WTC11 (cell line): ENCODE measurements at regions not wholly inside any gene's neighbourhood (a gene's known extent, or its start where the extent isn't known, plus 50 kb on each side); places are given as distances from the start of the nearest gene placed in this dataset.

Experiments used
- ATAC-seq: fragments of 200-7000 bp; cut with Tn5 transposase; 2 replicates; pipeline ENCODE4 v1.10.0; 2021; ENCODE audit warnings: mild to moderate bottlenecking, moderate library complexity
- CTCF ChIA-PET: fragments of 300-600 bp; sonication (Branson Sonifier 250); formaldehyde crosslinking; loops from one replicate; lab custom pipeline; 2021; ENCODE audit warnings: antibody characterized with exemption; lab: Charles Lee
- POLR2A ChIA-PET: fragments of 350-600 bp; sonication (Branson Sonifier 250); formaldehyde crosslinking; loops from one replicate; lab custom pipeline; 2021; ENCODE audit warnings: antibody characterized with exemption; lab: Charles Lee
- DNase-seq: peaks from one replicate; pipeline ENCODE4 v3.0.0; 2021; ENCODE audit warnings: low spot score
- H3K27ac Mint-ChIP-seq: 2 replicates; pipeline ENCODE4 v1.8.0; 2021; ENCODE audit warnings: mixed read lengths
- H3K27me3 Mint-ChIP-seq: 2 replicates; pipeline ENCODE4 v1.8.0; 2021; ENCODE audit warnings: low read depth, mild to moderate bottlenecking, moderate library complexity, mixed read lengths
- H3K36me3 Mint-ChIP-seq: 2 replicates; pipeline ENCODE4 v1.8.0; 2021; ENCODE audit warnings: mixed read lengths
- H3K4me1 Mint-ChIP-seq: 2 replicates; pipeline ENCODE4 v1.8.0; 2022; ENCODE audit warnings: mixed read lengths
- H3K4me3 Mint-ChIP-seq: 2 replicates; pipeline ENCODE4 v1.8.0; 2021; ENCODE audit warnings: mild to moderate bottlenecking, moderate library complexity, mixed read lengths
- H3K9me3 Mint-ChIP-seq: 2 replicates; pipeline ENCODE4 v1.8.0; 2021; ENCODE audit warnings: mixed read lengths
- CBFB ChIP-seq: sonication (generic); formaldehyde crosslinking; IDR thresholded peaks from 2 replicates; pipeline ENCODE4 v1.8.1; 2022; ENCODE audit warnings: mild to moderate bottlenecking, low read depth, missing genetic modification reagents
- EMX1 ChIP-seq: fragments of 250-450 bp; sonication (Bioruptor Pico); IDR thresholded peaks from 2 replicates; pipeline ENCODE4 v1.8.0; 2021; ENCODE audit warnings: mild to moderate bottlenecking
- FOXK1 ChIP-seq: sonication (generic); formaldehyde crosslinking; IDR thresholded peaks from 2 replicates; pipeline ENCODE4 v1.8.0; 2022; ENCODE audit warnings: mild to moderate bottlenecking, moderate library complexity, missing genetic modification reagents
- GRHL2 ChIP-seq: fragments of 250-450 bp; sonication (Bioruptor Pico); IDR thresholded peaks from 2 replicates; pipeline ENCODE4 v1.8.0; 2022; ENCODE audit warnings: mild to moderate bottlenecking, moderate library complexity; ENCODE audit not compliant: insufficient replicate concordance, severe bottlenecking
- MXD4 ChIP-seq: fragments of 250-450 bp; sonication (Bioruptor Pico); IDR thresholded peaks from 2 replicates; pipeline ENCODE4 v1.8.0; 2021; ENCODE audit warnings: mild to moderate bottlenecking, moderate library complexity, borderline replicate concordance
- NFYB ChIP-seq: sonication (generic); formaldehyde crosslinking; conservative IDR thresholded peaks from 2 replicates; pipeline ENCODE4 v1.8.0; 2022; ENCODE audit warnings: low read depth, missing genetic modification reagents
- RORB ChIP-seq: fragments of 250-450 bp; sonication (Bioruptor Pico); IDR thresholded peaks from 2 replicates; pipeline ENCODE4 v1.9.0; 2021; ENCODE audit warnings: mild to moderate bottlenecking
- TEAD1 ChIP-seq: sonication (generic); formaldehyde crosslinking; IDR thresholded peaks from 2 replicates; pipeline ENCODE4 v1.8.0; 2022; ENCODE audit warnings: mild to moderate bottlenecking, missing genetic modification reagents
- ZNF121 ChIP-seq: sonication (generic); formaldehyde crosslinking; IDR thresholded peaks from 2 replicates; pipeline ENCODE4 v1.8.0; 2023; ENCODE audit warnings: missing genetic modification reagents
- ZNF138 ChIP-seq: sonication (generic); formaldehyde crosslinking; conservative IDR thresholded peaks from 2 replicates; pipeline ENCODE4 v1.8.1; 2022; ENCODE audit warnings: mild to moderate bottlenecking, moderate library complexity, missing genetic modification reagents
- ZNF317 ChIP-seq: sonication (generic); formaldehyde crosslinking; IDR thresholded peaks from 2 replicates; pipeline ENCODE4 v1.8.1; 2023; ENCODE audit warnings: low read depth, mild to moderate bottlenecking, moderate library complexity, missing genetic modification reagents, borderline replicate concordance
- TF ChIP-seq, protein P1 (sequence below): fragments of 250-450 bp; sonication (Bioruptor Pico); conservative IDR thresholded peaks from 2 replicates; pipeline ENCODE4 v1.9.0; 2021; ENCODE audit warnings: mild to moderate bottlenecking
- TF ChIP-seq, protein P2 (sequence below): fragments of 250-450 bp; sonication (Bioruptor Pico); IDR thresholded peaks from 2 replicates; pipeline ENCODE4 v1.9.0; 2021; ENCODE audit warnings: mild to moderate bottlenecking
- TF ChIP-seq, protein P3 (sequence below): sonication (generic); formaldehyde crosslinking; IDR thresholded peaks from 2 replicates; pipeline ENCODE4 v1.8.1; 2023; ENCODE audit warnings: mild to moderate bottlenecking, missing genetic modification reagents, borderline replicate concordance
- TF ChIP-seq, protein P4 (sequence below): sonication (generic); formaldehyde crosslinking; IDR thresholded peaks from 2 replicates; pipeline ENCODE4 v1.8.1; 2022; ENCODE audit warnings: missing genetic modification reagents, borderline replicate concordance
- TF ChIP-seq, protein P5 (sequence below): sonication (generic); formaldehyde crosslinking; IDR thresholded peaks from 2 replicates; pipeline ENCODE4 v1.8.0; 2023; ENCODE audit warnings: missing genetic modification reagents, mild to moderate bottlenecking, borderline replicate concordance
- TF ChIP-seq, protein P6 (sequence below): sonication (generic); formaldehyde crosslinking; conservative IDR thresholded peaks from 2 replicates; pipeline ENCODE4 v1.8.1; 2023; ENCODE audit warnings: mild to moderate bottlenecking, low read depth, missing genetic modification reagents, moderate library complexity

DNA sequence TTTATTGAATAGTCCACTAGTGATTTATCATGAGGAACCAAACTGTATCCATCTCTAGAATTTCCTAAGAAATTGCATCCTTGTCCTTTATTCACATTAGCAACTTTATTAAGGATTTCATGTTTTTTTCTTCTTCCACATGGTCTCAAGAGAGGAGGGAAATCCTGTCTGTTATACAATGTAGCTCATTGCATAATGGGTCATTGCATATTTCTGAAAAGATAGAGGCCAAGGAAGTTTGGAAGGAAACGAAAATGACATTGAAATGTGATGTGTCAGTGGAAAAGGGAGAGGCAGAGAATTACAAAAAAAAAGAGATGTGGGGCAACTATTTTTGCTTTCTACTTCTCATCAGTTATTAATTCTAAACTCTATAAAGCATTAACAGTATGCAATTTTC, 353.1 kb downstream of the METTL15 start:
- H3K27me3 Mint-ChIP-seq = no peaks in the 10 kb centered on the region
- CTCF ChIA-PET = no interaction called here
- ATAC-seq = no peak
- no peak overlapping the region for H3K27ac Mint-ChIP-seq
- no peaks in the 10 kb centered on the region for H3K9me3 Mint-ChIP-seq
- no peaks in the 10 kb centered on the region for H3K4me1 Mint-ChIP-seq
- no peak for TF ChIP-seq FOXK1
- no peak for TF ChIP-seq CBFB (CRISPR knock-in tag)
- TF ChIP-seq, protein P1, sequence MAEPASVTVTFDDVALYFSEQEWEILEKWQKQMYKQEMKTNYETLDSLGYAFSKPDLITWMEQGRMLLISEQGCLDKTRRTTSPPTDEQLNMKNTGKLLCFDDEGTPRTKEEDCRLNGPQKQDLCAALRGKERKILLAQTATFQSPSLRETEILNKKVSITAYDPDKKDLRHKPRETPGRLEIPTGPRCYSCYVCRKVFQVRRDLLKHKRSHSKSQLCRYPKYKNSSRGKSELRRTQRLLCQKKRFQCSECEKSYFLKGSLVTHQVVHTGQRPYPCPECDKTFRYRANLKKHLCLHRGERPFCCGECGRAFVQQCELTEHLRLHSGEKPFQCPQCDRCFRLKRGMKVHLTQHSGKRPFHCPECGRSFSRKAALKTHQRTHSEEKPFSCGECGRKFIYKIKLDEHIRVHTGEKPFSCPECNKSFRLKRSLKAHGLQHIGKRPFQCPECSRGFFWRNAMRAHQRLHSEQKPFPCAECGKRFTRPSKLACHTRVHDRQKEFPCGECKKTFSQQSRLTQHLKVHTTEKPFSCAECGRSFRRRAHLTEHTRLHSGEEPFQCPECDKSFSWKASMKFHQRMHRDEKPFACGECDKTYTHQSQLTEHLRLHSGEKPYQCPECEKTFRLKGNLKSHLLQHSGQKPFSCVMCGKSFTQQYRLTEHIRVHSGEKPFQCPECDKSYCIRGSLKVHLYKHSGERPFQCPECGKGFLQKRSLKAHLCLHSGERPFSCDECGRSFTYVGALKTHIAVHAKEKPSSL (CRISPR knock-in tag) = no peak
- TF ChIP-seq, protein P2, sequence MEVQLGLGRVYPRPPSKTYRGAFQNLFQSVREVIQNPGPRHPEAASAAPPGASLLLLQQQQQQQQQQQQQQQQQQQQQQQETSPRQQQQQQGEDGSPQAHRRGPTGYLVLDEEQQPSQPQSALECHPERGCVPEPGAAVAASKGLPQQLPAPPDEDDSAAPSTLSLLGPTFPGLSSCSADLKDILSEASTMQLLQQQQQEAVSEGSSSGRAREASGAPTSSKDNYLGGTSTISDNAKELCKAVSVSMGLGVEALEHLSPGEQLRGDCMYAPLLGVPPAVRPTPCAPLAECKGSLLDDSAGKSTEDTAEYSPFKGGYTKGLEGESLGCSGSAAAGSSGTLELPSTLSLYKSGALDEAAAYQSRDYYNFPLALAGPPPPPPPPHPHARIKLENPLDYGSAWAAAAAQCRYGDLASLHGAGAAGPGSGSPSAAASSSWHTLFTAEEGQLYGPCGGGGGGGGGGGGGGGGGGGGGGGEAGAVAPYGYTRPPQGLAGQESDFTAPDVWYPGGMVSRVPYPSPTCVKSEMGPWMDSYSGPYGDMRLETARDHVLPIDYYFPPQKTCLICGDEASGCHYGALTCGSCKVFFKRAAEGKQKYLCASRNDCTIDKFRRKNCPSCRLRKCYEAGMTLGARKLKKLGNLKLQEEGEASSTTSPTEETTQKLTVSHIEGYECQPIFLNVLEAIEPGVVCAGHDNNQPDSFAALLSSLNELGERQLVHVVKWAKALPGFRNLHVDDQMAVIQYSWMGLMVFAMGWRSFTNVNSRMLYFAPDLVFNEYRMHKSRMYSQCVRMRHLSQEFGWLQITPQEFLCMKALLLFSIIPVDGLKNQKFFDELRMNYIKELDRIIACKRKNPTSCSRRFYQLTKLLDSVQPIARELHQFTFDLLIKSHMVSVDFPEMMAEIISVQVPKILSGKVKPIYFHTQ (CRISPR knock-in tag) = no peak
- TF ChIP-seq, protein P3, sequence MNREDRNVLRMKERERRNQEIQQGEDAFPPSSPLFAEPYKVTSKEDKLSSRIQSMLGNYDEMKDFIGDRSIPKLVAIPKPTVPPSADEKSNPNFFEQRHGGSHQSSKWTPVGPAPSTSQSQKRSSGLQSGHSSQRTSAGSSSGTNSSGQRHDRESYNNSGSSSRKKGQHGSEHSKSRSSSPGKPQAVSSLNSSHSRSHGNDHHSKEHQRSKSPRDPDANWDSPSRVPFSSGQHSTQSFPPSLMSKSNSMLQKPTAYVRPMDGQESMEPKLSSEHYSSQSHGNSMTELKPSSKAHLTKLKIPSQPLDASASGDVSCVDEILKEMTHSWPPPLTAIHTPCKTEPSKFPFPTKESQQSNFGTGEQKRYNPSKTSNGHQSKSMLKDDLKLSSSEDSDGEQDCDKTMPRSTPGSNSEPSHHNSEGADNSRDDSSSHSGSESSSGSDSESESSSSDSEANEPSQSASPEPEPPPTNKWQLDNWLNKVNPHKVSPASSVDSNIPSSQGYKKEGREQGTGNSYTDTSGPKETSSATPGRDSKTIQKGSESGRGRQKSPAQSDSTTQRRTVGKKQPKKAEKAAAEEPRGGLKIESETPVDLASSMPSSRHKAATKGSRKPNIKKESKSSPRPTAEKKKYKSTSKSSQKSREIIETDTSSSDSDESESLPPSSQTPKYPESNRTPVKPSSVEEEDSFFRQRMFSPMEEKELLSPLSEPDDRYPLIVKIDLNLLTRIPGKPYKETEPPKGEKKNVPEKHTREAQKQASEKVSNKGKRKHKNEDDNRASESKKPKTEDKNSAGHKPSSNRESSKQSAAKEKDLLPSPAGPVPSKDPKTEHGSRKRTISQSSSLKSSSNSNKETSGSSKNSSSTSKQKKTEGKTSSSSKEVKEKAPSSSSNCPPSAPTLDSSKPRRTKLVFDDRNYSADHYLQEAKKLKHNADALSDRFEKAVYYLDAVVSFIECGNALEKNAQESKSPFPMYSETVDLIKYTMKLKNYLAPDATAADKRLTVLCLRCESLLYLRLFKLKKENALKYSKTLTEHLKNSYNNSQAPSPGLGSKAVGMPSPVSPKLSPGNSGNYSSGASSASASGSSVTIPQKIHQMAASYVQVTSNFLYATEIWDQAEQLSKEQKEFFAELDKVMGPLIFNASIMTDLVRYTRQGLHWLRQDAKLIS (CRISPR knock-in tag) = no peak
- TF ChIP-seq, protein P4, sequence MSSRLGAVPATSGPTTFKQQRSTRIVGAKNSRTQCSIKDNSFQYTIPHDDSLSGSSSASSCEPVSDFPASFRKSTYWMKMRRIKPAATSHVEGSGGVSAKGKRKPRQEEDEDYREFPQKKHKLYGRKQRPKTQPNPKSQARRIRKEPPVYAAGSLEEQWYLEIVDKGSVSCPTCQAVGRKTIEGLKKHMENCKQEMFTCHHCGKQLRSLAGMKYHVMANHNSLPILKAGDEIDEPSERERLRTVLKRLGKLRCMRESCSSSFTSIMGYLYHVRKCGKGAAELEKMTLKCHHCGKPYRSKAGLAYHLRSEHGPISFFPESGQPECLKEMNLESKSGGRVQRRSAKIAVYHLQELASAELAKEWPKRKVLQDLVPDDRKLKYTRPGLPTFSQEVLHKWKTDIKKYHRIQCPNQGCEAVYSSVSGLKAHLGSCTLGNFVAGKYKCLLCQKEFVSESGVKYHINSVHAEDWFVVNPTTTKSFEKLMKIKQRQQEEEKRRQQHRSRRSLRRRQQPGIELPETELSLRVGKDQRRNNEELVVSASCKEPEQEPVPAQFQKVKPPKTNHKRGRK (CRISPR knock-in tag) = no peak
- TF ChIP-seq, all 79 proteins: peak for 0
- Mint-ChIP-seq H3K36me3 (no peaks in the 10 kb centered on the region), H3K4me3 (no peak overlapping the region)
- DNase-seq = no peak
- POLR2A ChIA-PET = no interaction called here

DNA sequence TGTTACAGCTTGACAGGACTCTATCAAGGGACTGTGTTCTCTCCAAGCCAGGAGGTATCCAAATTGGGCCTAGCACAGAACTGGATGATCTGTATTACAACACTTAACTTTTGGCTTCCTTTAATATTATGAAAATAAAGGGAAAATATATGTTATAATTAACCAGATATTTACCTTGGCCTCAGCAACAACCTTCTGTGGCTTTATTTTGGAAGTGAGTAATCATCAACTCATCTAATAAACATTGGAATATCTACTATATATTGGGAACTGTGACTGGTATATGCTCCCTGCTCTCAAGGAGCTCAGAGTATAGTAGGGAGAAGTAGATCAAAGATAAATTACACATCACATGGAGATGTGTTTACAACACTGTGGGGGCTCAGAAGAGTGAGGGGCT, 352.2 kb downstream of the METTL15 start:
- H3K4me1 Mint-ChIP-seq = no peaks in the 10 kb centered on the region
- H3K27me3 Mint-ChIP-seq = no peaks in the 10 kb centered on the region
- H3K27ac Mint-ChIP-seq = no peak overlapping the region
- TF ChIP-seq FOXK1 (no peak), MXD4 (CRISPR knock-in tag) (no peak), ZNF317 (CRISPR knock-in tag) (no peak), GRHL2 (no peak), TEAD1 (CRISPR knock-in tag) (no peak), ZNF138 (CRISPR knock-in tag) (no peak), ZNF121 (no peak), EMX1 (CRISPR knock-in tag) (no peak), NFYB (CRISPR knock-in tag) (no peak), RORB (CRISPR knock-in tag) (no peak)
- TF ChIP-seq, protein P5, sequence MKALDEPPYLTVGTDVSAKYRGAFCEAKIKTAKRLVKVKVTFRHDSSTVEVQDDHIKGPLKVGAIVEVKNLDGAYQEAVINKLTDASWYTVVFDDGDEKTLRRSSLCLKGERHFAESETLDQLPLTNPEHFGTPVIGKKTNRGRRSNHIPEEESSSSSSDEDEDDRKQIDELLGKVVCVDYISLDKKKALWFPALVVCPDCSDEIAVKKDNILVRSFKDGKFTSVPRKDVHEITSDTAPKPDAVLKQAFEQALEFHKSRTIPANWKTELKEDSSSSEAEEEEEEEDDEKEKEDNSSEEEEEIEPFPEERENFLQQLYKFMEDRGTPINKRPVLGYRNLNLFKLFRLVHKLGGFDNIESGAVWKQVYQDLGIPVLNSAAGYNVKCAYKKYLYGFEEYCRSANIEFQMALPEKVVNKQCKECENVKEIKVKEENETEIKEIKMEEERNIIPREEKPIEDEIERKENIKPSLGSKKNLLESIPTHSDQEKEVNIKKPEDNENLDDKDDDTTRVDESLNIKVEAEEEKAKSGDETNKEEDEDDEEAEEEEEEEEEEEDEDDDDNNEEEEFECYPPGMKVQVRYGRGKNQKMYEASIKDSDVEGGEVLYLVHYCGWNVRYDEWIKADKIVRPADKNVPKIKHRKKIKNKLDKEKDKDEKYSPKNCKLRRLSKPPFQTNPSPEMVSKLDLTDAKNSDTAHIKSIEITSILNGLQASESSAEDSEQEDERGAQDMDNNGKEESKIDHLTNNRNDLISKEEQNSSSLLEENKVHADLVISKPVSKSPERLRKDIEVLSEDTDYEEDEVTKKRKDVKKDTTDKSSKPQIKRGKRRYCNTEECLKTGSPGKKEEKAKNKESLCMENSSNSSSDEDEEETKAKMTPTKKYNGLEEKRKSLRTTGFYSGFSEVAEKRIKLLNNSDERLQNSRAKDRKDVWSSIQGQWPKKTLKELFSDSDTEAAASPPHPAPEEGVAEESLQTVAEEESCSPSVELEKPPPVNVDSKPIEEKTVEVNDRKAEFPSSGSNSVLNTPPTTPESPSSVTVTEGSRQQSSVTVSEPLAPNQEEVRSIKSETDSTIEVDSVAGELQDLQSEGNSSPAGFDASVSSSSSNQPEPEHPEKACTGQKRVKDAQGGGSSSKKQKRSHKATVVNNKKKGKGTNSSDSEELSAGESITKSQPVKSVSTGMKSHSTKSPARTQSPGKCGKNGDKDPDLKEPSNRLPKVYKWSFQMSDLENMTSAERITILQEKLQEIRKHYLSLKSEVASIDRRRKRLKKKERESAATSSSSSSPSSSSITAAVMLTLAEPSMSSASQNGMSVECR (CRISPR knock-in tag) = no peak
- TF ChIP-seq, protein P6, sequence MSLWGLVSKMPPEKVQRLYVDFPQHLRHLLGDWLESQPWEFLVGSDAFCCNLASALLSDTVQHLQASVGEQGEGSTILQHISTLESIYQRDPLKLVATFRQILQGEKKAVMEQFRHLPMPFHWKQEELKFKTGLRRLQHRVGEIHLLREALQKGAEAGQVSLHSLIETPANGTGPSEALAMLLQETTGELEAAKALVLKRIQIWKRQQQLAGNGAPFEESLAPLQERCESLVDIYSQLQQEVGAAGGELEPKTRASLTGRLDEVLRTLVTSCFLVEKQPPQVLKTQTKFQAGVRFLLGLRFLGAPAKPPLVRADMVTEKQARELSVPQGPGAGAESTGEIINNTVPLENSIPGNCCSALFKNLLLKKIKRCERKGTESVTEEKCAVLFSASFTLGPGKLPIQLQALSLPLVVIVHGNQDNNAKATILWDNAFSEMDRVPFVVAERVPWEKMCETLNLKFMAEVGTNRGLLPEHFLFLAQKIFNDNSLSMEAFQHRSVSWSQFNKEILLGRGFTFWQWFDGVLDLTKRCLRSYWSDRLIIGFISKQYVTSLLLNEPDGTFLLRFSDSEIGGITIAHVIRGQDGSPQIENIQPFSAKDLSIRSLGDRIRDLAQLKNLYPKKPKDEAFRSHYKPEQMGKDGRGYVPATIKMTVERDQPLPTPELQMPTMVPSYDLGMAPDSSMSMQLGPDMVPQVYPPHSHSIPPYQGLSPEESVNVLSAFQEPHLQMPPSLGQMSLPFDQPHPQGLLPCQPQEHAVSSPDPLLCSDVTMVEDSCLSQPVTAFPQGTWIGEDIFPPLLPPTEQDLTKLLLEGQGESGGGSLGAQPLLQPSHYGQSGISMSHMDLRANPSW (CRISPR knock-in tag) = no peak

More for the DNA sequence above, 352.2 kb downstream of the METTL15 start:
- DNase-seq (no peak), ATAC-seq (no peak)
- no peaks in the 10 kb centered on the region for H3K36me3 Mint-ChIP-seq
- H3K4me3 Mint-ChIP-seq = no peak overlapping the region
- CTCF ChIA-PET = no interaction called here
- POLR2A ChIA-PET = no interaction called here
- no peaks in the 10 kb centered on the region for H3K9me3 Mint-ChIP-seq
